GM12874 (cell line): ENCODE measurements at regions not wholly inside any gene's neighbourhood (a gene's known extent, or its start where the extent isn't known, plus 50 kb on each side); places are given as distances from the start of the nearest gene placed in this dataset.

ENCODE experiments used
- TF ChIP-seq, protein P1 (sequence below): IDR thresholded peaks from 2 replicates; pipeline ENCODE4 v1.5.1; 2011; ENCODE audit warnings: low read depth, mild to moderate bottlenecking, control low read depth, low read length, moderate library complexity; ENCODE audit not compliant: insufficient read depth

DNA sequence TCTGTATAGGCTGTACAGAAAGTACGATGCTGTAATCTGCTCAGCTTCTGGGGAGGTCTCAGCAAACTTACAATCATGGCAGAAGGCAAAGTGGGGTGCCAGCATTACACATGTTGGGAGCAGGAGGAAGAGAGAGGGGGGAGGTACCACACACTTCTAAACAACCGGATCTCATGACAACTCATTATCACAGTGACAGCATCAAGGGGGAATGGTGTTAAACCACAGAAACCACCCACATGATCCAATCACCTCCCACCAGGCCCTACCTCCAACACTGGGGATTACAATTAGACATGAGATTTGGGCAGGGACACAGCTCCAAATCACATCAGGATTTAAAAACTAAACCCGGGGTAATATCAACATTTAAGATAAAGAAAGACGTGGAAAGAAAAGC, 468.8 kb upstream of the AUTS2 start:
- TF ChIP-seq, protein P1, sequence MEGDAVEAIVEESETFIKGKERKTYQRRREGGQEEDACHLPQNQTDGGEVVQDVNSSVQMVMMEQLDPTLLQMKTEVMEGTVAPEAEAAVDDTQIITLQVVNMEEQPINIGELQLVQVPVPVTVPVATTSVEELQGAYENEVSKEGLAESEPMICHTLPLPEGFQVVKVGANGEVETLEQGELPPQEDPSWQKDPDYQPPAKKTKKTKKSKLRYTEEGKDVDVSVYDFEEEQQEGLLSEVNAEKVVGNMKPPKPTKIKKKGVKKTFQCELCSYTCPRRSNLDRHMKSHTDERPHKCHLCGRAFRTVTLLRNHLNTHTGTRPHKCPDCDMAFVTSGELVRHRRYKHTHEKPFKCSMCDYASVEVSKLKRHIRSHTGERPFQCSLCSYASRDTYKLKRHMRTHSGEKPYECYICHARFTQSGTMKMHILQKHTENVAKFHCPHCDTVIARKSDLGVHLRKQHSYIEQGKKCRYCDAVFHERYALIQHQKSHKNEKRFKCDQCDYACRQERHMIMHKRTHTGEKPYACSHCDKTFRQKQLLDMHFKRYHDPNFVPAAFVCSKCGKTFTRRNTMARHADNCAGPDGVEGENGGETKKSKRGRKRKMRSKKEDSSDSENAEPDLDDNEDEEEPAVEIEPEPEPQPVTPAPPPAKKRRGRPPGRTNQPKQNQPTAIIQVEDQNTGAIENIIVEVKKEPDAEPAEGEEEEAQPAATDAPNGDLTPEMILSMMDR: no peak

DNA sequence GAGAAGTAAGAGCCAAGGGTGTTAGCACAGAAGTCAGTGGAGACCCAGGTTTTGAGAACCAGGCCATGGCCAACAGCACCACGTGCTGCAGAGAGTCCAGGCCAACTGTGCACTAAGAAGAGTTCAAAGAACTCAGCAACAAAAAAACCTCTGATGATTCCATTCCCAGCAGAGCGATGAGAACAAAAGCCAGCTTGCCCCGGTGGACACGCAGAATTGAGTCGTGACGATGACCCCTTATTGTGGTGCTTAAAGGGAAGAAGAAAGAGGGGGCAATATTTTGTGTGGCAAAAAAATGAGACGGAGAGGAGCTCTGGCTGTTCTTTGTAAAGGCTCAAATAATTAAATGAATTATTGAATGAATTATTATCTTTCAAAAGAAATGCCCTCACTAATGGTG, 468.3 kb upstream of the AUTS2 start:
- TF ChIP-seq, protein P1: no peak

DNA sequence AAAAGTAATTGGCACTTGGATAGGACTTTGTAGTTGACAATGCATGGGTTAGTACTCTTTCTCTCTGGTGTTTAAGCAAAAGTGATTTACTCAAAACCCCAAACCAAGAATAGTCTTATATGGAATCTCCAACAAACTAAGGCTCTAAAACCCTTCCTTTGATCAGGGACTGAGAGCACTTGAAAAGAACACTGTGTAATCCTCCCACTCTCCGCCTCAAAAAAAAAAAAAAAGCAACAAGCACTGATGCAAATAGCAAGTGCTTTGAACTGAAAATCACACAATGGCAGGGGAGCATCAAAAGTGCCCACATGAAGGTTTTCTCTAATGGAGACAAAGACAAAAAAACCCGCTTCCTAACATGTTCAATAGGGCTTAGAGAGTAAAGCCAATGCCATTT, 467.9 kb upstream of the AUTS2 start:
- TF ChIP-seq, protein P1: no peak

DNA sequence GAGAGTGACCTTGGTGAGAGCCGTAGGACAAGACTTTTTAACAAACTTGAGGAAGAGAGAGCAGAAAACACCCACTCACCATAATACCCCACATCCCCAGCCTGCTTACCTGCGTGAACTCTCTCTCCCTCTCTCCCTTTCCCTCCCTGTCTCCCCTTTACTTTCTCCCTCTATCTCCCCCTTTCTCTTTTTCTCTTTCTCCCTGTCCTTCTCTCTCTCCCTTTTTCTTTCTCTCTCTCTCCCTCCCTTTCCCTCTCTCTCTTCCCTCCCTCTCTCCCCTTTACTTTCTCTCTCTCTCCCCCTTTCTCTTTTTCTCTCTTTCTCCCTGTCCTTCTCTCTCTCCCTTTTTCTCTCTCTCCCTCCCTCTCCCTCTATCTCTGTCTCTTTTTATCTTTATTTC, 464.0 kb upstream of the AUTS2 start:
- TF ChIP-seq, protein P1: no peak

DNA sequence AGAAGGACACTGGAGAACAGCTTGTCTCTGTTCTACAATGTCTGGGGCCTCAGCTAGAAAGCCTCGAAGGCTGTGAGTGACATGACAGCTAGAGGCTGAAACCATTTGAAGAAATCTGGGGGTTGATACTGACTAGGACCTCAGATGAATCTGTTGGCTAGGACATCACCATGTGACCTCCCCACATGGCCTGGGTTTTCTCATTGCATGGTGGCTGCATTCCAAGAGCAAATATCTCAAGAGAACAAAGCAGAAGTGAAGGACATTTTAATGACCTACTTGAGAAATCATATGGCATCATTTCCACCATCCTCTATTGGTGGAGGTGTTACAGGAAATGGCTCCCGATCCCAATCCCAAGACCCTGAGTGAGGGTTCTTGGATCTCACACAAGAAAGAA, 450.6 kb upstream of the AUTS2 start:
- TF ChIP-seq, protein P1: no peak

DNA sequence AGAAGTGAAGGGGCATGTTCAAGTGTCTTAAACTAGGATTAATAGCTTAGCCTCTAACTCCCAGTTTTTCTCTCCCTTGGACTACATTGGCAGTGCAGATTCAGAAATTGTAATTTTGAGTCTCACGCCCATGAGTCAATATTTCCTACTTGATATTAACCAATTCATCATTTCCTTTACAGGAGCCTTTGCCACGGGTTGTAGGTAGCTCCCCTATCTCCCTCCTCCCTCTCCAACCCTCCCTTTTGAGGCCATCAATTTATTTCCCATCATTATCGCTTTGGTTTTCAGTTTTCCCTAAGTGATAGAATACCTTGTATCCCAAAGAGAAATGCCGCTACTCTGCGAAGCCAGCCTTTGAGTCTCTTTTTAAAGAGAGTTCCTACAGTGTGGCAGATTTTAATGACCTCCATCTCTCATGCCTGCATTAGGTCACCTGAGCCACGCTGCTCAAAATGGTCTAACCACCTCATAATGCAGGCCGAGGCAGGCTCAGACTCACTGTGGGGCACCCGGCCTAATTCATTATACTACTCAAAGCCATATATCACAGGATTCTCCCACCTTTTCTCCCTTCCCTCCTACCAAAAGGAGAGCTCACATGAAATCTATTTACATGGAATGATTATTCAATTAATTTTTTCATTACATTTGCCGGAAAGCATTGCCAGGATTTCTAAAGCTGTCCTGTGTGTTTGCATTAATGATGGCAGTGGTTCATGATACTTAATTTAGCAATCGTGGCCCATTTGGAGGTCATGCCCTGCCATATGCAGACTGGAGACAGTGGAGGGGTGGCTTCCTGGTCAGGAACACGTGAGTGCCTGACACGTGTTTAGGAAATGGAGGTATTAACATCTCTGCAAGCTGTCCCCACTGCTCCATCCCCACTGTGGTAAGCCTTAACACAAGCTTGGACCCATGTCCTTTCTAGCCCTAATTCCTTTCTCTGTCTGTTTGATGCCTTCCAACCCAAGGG, 448.2 kb upstream of the AUTS2 start:
- TF ChIP-seq, protein P1: no peak

DNA sequence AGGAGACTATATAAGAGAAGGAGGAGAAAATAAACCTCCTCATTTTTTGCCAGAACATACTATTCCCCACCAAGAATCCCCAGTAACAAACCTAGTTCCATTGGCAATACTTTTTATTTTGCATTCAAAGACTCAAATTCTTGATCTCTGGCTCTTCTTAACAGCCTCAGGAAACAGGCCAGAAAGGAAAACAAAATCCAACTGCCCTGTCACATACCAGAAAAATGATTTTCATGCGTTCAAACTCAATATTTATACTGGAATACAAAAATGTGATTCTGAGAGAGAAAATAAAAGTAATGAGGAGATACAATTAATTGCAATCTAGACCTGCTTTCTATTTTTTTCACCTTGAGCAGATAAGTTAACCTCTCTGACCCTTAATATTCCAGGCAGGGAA, 435.9 kb upstream of the AUTS2 start:
- TF ChIP-seq, protein P1: no peak
